ENCODE measurements at regions not wholly inside any gene's neighbourhood (a gene's known extent, or its start where the extent isn't known, plus 50 kb on each side); places are given as distances from the start of the nearest gene placed in this dataset.

DNA sequence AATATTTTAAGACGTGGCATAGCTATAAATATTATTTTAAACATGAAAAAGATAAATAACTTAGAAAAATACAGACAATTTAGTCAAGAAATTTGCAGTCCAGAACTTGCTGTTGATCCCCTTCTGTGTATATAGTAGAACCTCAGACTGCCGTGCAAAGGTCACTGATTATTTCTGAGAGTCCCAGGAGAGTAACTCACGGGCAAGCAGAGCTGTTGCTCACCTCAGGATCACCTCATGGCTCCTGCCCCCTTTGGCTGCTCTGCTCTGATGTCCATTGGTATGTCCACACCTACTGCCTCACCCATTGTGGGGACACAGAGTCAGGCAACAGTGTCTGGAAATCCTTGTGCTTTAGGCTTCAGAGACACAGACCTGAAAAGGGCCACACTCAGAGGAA is 392.9 kb upstream of the CELF4 start:
- DNase-seq (ENCODE audit: extremely low read depth, low read depth, low spot score): no peak

DNA sequence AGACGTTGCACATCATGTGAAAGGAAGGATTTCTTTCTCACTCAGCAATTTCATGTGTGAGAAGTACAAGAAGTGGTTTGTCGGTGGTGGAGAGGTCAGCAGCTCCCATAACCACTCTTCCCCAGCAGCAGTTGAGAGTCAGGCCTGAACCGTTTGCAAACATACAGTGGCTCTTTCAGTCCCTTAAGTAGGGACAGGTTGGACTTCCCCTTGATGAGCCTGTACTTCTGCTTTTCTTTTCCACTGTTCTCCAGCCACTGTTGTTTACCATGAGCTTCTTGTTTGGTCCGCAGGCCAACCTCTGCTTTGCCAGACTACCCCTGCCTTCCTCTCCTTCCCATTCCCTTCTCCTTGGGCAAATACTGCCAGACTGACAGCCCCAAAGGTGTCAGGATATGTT is 391.3 kb upstream of the CELF4 start:
- DNase-seq (ENCODE audit: extremely low read depth, low read depth, low spot score): no peak

DNA sequence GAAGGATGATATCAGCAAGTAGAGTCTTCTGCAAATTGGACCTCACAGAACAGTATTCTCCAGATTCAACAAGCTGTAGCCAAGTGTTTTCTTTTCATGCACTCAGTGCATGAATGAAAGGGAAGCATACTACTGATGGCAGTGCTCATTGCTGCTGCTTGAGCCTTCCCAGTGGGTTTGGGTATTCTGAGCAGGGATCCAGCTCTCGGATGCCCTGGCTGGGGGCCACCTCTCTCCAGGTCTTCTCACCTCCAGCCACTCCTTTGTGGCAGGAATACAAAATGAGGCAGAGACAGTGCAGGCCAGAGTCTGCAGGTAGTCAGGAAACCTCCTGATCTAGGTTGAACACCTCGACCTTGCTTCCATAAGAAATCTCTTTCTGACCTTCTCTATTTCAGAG is 390.4 kb upstream of the CELF4 start:
- DNase-seq (ENCODE audit: extremely low read depth, low read depth, low spot score): no peak

DNA sequence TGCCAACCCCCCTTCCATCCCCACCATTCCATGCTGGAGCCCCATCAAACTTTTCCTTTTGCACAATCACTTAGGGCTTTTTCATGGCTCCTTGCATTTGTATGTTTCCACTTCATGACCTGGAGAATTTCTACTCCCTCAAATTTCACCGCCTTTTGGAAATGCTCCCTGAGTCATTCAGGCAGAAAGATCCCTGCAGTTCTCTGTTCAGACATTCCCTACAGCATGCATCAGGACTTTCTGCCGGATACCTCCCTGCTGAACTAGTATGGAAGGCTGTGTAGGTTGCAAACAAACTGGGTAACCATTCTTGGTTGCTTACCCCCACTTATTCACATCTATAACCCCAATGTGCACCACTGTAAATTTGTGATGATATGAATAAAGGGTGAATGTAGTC is 389.6 kb upstream of the CELF4 start:
- DNase-seq (ENCODE audit: extremely low read depth, low read depth, low spot score): no peak

DNA sequence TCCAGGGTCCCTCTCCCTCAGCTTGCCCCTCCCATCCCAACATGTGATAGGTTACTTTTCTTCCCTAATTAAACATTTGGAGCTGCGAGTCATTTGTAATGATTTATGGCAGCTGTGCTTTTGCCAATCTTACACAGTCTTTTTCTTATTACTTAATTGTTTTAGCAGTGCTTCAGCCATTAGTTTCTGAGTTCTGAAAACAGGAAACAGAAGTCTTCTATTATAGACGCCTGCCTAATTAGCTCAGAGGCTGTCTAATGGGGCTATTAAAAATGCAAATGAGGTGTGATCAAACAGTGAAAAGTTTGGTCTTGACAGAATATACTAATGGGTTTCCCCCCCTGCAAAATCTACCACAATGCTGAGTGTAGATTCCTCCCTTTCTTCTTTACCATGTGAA is 388.3 kb upstream of the CELF4 start:
- DNase-seq (ENCODE audit: extremely low read depth, low read depth, low spot score): no peak

DNA sequence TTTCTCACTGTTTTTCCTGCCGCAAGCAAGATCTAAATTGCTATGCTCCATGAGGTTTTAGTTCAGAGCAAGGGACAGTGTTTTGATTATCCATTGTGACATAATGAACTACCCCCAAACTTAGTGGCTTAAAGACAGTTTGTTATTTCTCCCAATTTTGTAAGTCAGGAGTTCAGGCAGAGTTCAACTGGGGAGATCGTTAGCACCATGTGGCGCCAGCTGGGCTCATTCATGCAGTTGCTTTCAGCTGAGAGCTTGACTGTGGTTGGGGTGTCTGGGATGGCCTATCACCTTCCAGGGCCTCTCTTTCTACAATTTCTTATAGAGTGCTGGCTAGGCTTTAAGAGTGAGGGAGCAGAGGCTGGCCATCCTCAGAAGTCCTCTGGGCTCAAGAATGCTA is 382.9 kb upstream of the CELF4 start:
- DNase-seq (ENCODE audit: extremely low read depth, low read depth, low spot score): no peak

DNA sequence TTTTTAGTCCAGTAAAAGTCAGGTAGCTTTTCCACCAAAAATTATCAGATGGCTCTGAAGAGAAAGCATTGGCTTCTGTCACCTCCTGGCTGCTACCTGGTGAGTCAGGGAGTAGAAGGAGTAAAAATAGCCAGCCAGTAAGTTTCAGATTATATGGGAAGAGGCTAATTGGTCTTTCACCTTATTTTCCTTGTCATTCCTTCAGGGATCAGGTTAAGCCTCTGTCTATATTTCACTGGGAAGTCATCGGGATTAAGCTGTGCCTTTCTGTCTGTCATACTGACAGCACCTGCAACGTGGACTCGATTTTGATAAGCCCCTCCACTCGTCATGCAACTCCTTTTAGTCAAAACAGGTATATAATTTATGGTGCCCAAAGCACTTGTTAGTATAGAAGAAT is 380.7 kb upstream of the CELF4 start:
- no peak for DNase-seq (ENCODE audit: extremely low read depth, low read depth, low spot score)

DNA sequence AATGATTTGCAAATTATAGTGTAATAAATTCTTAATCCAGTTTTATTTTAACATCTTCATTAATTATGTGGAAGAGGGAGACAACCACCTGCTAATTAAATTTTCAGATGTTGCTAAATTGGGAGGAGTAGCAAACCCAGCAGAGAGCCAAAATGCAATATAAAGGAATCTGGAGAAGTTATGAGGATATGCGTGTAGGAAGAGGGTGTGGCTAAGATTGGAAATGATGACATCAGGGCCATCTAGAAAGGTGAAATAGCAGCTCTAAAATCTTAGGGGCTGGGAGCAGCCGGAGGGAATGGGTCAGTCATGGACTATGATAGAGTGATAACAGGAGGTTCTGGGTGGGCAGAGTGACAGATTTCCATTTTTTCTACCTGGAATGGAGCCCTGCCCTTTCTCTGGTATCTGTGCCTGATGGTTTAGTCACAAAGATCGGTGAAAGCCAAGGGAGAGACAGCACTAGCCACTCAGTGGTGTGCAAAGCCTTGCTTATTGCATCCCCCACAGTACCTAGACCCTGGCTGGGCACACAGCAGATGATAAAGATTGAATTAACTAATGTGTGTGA is 379.2 kb upstream of the CELF4 start:
- DNase-seq (ENCODE audit: extremely low read depth, low read depth, low spot score): no peak

DNA sequence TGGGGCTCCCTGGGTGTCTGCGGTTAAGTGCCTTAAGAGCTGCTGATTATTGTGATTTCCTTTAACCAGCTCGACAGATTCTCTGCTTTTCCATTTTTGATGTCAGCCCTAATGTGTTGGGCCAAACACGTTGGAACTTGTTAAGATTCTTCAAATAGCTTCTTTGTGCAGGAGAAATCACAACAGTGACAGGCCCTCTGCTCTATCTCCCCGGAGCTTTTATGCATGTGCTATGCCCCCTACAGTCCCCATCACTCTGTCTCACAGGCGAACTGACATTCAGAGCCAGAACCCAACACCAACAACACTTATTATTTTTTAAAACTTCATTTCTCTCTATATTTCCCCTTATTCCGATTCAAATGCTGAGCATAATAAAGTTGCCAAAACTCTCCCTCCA is 371.7 kb upstream of the CELF4 start:
- DNase-seq (ENCODE audit: extremely low read depth, low read depth, low spot score): no peak

DNA sequence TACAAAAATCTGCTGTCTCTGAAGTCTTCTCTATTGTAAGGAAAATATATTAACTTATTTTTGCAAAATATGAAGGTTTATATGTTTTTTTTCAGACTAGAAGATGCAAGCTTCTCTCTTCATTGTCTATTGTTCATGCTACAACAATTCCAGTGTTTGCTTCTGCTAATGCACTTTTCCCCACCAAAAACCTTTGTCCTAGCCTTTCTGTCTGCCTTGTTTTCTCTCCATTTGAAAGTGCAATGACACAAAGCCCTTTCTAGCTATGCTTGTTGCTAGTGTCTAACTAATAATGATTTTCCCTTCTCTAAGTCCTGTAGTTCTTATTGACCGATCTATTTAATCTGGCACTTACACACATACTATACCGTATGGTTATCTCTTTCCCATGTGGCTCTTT is 369.5 kb upstream of the CELF4 start:
- no peak for DNase-seq (ENCODE audit: extremely low read depth, low read depth, low spot score)

DNA sequence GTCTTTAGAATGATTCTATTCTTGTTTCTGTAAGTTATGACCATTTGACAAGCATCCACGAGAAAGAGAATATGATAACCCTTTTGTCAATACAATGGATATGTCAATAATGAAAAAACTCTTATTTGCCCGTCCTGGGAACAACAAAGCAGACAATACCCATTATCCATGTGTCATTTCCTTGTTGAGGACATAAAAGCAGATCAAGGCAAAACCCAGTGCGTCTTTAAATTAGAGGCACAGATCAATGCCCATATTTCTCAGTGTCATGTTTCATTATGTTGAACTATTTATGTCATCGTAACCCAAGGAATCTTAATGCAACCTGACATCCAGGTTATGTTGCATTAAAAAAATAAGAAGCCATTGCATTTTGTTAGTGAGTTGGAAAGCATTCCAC is 365.0 kb upstream of the CELF4 start:
- no peak for DNase-seq (ENCODE audit: extremely low read depth, low read depth, low spot score)

DNA sequence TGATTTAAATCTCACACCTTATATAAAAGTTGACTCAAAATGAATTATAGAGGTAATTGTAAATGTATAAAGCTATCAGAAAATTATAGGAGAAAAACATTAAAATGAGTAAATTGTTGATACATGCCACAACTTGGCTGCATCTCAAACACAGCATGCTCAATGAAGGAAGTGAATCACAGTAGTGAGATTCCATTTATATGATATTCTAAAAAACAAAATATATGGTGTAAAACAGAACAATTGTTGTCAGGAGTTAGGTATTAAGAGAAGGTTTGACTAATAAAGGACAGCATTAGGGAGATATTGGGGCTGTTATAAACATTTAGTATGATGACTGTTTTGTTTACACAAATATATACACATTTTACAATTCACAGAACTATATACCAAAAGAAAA is 356.6 kb upstream of the CELF4 start:
- no peak for DNase-seq (ENCODE audit: extremely low read depth, low read depth, low spot score)

DNA sequence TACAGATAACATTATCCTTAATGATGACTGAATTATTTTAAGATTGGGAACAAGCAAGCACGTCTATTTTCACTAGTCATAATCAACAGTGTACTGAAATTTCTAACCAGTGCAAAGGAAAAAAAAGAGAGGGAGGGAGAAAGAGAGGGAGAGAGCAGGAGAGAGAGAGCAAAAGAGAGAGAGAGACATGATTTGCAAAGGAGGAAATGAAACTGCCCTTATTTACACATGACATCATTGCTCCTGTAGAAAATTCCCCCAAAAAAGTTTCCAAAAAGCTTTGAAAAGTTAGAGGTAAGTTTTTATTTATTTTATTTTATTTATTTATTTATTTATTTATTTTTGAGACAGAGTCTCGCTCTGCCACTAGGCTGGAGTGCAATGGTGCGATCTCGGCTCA is 355.3 kb upstream of the CELF4 start:
- DNase-seq (ENCODE audit: extremely low read depth, low read depth, low spot score): no peak

DNA sequence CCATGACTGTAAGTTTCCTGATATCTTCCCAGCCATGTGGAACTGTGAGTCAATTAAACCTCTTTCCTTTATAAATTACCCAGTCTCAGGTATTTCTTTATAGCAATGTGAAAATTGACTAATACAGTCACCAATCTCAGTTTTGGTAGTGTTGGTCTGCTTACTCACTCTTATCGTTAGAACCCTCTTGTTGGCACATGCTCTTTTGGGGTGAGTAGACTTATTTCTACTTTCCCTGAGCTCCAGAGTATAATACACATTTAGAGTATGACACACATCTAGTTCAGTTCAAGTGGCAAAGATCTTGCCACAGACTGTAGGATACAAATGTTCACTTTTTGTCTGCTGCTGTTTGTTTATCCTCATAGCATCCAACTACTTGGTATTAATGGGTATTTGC is 347.5 kb upstream of the CELF4 start:
- no peak for DNase-seq (ENCODE audit: extremely low read depth, low read depth, low spot score)

DNA sequence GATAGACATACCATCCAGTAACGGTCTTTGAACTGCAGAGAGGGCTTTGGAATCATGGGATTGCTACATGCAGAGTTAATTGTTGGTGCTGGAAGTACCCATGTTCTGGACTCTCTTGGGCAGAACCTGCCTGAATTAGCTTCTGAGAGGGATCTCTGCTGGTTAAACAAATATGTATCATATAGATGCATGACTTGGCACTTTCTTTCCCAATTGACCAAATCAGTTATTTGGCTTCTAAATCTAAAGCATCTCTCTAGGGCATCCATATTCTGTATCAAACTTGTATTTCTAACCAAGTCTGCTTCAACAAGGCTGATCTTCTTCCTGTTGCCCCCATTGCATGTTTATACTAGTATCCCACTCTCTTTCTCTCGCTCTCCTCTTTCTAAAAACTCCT is 336.7 kb upstream of the CELF4 start:
- DNase-seq (ENCODE audit: extremely low read depth, low read depth, low spot score): no peak

DNA sequence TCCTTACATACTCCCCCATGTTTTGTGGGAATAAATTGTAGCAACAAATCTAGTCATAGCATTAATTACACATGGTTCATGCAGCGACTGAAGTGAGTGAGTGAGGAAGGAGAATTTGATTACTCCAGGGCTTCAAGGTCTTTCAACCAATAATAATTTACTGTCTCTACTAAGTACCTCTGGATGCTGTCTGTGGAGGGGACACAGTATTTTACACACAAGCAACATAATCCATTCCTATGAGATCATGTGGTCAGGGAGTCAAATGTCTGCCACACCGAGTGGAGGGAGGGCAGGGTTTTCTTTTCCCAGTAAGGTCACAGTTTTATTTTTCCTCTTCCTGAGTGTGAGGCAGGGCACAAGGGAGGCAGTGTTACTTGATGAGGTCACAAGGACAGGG is 334.7 kb upstream of the CELF4 start:
- no peak for DNase-seq (ENCODE audit: extremely low read depth, low read depth, low spot score)

DNA sequence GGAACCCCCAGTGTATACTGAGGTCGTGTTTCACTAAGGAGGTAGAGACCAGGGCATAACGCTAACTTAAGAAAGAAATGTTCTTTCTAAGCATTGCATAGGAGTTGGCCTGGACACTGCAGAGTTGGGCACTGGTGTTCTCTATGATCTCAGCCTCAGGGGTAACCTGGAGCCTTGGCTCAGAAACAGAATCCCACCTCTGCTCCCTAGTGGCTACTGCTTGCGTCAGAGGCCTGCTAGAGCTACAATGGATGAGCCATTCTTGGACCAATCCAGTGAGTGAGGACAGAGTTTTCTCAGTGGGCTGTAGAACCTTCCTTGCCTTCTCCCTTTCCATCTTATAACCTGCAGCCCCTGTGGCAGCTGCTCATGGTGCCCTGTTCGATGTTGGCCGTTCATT is 324.4 kb upstream of the CELF4 start:
- DNase-seq (ENCODE audit: extremely low read depth, low read depth, low spot score): no peak

DNA sequence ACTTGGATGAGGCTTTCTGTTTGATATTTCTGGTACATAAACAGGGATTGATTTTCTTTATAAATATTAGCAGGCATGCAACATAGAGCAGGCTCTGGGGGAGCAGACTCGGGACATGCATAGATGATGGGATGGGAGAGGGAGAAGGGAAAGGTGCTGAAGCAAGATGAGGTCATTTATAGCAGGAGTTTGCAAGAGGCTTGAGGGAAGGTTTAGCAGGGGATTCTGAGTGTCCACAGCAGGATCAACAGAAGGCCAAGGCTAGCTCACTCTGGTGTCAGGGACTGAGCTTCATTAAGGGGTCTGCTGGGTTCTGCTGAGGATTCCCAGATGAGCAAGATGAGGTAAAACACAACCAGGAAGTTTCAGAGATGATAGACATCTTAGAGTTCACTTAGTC is 309.1 kb upstream of the CELF4 start:
- no peak for DNase-seq (ENCODE audit: extremely low read depth, low read depth, low spot score)

DNA sequence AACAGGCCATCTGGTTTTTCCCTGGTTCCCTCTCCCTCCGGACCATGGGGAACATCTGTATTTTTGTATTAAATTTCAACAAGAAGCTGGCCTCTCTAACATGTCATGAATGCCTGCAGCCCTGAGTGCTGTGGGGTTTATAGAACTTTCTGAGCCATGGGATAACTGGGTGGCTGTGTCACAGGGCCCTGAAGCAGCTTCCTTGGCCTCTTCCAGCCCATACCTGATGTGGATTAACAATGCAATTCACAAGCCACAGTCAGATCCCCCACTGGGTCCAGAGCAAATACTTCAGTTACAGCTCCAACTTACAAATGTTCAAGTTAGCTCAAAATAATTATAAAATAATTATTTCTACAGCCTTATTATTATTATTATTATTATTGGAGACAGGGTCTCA is 307.8 kb upstream of the CELF4 start:
- DNase-seq (ENCODE audit: extremely low read depth, low read depth, low spot score): no peak

DNA sequence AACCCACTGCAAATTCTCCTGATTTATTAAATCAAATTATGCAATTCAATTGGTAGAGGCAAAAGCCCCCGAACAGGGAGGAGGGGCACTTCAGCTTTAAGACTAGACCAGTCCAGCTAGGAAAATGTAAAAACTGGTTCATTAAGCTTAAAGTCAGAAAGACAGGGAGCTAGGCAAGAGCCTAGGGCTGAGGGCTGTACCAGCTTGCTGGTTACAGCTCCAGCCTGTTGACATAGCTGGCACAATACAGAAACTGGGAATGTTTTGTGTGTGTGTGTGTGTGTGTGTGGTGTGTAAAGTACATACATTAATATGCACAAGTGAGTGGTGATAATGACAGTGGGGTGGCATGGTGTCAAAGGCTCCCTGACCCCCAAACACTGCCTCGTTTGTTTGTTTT is 307.0 kb upstream of the CELF4 start:
- DNase-seq (ENCODE audit: extremely low read depth, low read depth, low spot score): no peak

DNA sequence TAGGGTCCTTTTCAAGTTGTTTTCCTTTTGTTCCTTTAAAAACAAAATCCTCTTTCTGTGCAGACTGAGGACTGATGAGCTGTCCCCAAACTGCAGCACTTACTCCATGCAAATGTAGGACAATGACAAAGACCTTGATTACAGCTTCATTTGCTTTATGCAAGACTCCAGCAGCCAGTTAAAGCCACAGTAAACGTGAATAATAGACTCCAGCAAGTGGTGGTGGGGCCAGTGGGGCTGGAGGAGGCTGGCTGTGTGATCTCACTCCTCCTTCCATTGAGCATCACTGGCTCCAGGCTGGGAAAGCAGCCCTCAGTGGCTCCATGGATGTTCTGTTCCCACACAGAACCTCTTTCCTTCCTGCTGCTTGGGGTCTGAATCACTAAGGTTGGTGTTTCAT is 306.0 kb upstream of the CELF4 start:
- no peak for DNase-seq (ENCODE audit: extremely low read depth, low read depth, low spot score)

DNA sequence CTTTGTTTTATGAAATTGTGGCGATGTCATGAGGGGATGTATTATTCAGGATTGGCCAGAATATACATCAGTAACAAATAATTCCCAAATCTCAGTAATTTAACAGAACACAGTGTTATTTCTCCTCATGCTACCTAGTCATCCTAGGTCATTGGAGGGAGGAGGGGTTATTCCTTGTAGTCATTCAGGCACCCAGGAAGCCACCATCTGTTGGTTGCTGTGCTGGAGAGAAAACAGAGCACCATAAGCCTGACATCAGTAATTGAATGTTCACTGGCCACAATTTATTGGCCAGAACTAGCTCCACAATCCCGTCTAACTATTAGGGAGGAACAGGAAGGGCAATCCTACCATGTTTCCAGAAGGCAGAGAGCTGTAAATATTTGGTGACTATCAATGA is 303.5 kb upstream of the CELF4 start:
- no peak for DNase-seq (ENCODE audit: extremely low read depth, low read depth, low spot score)

DNA sequence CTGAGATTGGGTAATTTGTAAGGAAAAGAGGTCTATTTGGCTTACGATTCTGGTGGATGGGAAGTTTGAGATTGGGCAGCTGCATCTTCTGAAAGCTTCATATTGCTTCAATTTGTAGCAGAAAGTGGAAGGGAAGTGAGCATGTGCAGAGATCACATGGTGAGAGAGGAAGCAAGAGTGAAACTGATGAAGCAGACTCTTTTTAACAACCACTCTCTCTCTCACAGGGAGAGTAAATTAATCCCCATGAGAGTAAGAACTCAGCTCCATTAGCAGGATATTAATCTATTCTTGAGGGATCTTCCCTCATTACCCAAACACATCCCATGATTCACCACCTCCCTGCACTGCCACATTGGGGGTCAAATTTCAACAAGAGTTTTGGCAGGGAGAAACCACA is 298.5 kb upstream of the CELF4 start:
- no peak for DNase-seq (ENCODE audit: extremely low read depth, low read depth, low spot score)

DNA sequence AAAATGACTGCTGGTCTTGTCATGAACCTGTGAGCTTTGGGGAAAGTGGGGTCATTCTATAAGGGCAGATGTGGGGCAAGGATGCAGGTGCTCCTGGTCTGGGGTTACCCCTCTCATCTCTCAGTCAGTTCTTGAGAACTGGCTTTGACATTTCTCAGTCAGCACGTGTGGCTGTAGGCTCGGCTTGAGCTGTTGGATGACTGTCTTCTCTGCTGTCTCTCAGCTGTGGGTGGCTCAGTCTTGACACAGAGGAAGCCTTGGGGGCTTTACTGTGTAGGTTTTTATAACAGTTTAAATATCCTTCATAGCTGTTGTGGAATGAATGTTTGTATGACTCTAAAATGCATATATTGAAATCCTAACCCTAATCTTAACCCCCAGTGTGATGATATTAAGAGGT is 296.4 kb upstream of the CELF4 start:
- DNase-seq (ENCODE audit: extremely low read depth, low read depth, low spot score): no peak

All from glomerular endothelial cell (primary cell).